Gastroesophageal sphincter (tissue), 3 donors: ENCODE measurements at regions not wholly inside any gene's neighbourhood (a gene's known extent, or its start where the extent isn't known, plus 50 kb on each side); places are given as distances from the start of the nearest gene placed in this dataset.

ENCODE experiments used
- EP300 ChIP-seq: sonication (generic); formaldehyde crosslinking; IDR thresholded peaks from one replicate; pipeline ENCODE4 v1.6.1; 2017; ENCODE audit warnings: antibody characterized with exemption, mild to moderate bottlenecking
- POLR2A ChIP-seq, 2 donors: fragments of 450-650 bp; IDR thresholded peaks; one replicate each; pipeline ENCODE4 v1.6.1; 2017; ENCODE audit warnings: antibody characterized with exemption in 2 of 2, mild to moderate bottlenecking in 2 of 2, moderate library complexity in 1 of 2
- TF ChIP-seq, protein P1 (sequence below), 4 experiments: fragments of 200-600 bp in 2 of 4; fragments of 450-650 bp in 2 of 4; sonication (generic) in 1 of 4; IDR thresholded peaks; one replicate each; pipeline ENCODE4 v1.5.1; 2017 to 2019; ENCODE audit warnings: antibody characterized with exemption in 4 of 4, mild to moderate bottlenecking in 2 of 4, moderate library complexity in 2 of 4

- TF ChIP-seq POLR2A (IDR thresholded peaks at IDR 0.05) (no peak), EP300 (no peak)
- TF ChIP-seq, protein P1, sequence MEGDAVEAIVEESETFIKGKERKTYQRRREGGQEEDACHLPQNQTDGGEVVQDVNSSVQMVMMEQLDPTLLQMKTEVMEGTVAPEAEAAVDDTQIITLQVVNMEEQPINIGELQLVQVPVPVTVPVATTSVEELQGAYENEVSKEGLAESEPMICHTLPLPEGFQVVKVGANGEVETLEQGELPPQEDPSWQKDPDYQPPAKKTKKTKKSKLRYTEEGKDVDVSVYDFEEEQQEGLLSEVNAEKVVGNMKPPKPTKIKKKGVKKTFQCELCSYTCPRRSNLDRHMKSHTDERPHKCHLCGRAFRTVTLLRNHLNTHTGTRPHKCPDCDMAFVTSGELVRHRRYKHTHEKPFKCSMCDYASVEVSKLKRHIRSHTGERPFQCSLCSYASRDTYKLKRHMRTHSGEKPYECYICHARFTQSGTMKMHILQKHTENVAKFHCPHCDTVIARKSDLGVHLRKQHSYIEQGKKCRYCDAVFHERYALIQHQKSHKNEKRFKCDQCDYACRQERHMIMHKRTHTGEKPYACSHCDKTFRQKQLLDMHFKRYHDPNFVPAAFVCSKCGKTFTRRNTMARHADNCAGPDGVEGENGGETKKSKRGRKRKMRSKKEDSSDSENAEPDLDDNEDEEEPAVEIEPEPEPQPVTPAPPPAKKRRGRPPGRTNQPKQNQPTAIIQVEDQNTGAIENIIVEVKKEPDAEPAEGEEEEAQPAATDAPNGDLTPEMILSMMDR (IDR thresholded peaks at IDR 0.05), result no peak
Observed at GRCh38 chr17:77385750-77386501, 245.2 kb downstream of the SEC14L1 start.
